GM19463 (cell line): ENCODE measurements at regions not wholly inside any gene's neighbourhood (a gene's known extent, or its start where the extent isn't known, plus 50 kb on each side); places are given as distances from the start of the nearest gene placed in this dataset.
A peak's percentile ranks its signal among the peaks of the same experiment; 100 is the strongest.

Source experiments
- ATAC-seq: cut with Tn5 transposase; IDR thresholded peaks from one replicate; pipeline ENCODE4 v1.9.1; 2021; ENCODE audit warnings: mild to moderate bottlenecking, moderate library complexity; ENCODE audit not compliant: unreplicated experiment

DNA sequence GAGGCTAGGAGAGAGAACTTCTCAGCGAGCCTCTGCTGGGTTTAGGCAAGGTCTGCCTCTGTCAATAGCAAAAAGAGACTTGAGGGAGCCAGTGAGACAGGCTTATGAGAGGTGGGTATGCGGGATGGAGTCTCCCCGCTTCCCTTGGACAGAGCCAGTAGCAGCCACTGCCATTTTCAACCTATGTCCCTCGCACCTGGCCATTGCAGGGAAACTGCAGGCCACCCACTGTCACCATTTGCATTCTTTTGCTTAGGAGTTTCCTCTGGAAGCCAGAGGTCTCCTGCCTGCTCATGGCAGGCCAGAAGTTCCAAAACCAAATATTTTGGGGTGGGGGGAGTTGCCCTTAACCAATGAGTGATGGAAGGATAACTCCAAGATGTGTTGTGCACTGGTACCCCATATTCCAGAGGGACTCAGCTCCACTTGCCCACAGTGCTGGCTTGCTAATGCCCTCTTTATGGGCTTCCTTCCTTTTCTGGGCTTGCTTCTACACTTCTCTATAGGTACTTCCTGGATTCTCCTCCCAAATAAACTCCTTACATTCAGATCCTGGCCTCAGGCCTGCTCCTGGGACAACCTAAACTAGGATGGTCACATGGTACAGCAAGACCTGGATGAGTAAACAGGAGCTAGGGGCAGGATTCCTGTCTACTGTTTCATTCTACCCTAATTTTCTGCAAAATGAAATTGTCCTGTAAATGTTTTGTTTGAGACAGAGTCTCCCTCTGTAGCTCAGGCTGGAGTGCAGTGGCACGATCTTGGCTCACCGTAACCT, 108.9 kb upstream of the PROK2 start:
- no peak for ATAC-seq

- ATAC-seq = no peak
Measured at GRCh38 chr3:71893122-71893521, 108.2 kb upstream of the PROK2 start.

DNA sequence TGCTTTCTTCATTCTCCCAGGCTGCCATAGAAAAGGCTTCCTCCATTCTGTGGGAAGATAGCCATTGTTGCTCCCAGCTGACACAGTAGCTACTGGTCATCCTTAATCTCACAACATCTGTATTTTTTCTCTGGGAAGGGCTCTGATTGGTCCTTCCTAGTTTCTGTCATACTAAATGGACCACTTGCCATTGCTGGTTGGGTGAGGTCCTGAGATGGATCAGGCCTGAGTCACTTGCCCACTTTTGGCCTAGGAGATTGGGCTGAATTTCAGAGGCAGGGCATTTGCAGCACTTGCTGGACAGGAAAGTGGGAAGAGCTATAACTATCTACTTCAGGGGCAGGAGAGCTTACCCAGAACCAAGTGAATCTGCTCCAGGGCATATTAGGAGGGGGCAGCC, 106.5 kb upstream of the PROK2 start:
- no peak for ATAC-seq

DNA sequence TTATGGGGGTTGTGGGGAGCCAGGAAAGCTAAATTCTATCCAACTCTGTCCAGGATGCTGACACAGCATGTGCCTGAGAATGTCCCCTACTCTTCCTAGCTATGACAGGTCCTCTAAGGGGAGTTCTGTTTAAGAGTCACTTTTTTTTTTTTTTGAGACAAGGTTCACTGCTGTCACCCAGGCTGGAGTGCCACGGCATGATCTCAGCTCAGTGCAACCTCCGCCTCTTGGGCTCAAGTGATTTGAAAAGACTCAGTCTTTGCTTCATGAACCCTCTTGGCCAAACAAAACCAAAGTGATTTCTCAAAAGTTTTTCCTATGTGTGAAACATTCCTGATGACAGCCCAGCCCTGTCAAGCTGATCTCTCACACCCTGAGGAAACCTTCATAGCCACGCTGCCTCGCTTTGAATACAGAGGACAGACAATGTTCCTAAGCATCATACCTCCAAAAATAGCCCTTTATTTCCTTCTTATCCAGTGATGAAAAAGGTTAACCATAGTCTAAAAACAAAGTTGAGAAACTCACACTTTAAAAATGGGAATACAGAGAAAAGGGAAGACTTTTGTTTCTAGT, 105.5 kb upstream of the PROK2 start:
- no peak for ATAC-seq

- no peak for ATAC-seq
Measured at GRCh38 chr3:71887256-71887655, 102.3 kb upstream of the PROK2 start.

DNA sequence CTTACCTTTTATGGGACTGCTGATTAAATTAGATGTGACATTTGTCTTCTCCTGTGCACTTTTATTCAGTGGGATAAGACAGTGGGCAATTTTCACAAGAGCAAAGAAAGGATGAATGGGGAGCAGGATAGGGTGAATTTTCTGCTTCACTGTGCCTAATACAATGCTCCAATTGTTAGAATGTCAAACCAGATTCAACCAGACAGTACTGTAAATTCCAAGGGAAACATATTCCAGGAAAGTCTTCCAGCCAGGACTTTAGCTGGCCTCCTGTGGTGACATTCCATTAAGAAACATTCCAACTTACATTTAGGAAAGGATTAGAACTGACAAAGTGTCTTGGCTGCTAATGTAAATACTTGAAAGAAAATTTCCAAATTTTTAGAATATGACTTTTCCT, 100.1 kb upstream of the PROK2 start:
- ATAC-seq = no peak

- no peak for ATAC-seq
Measured at GRCh38 chr3:71881732-71882131, 96.8 kb upstream of the PROK2 start.

- ATAC-seq = no peak
Measured at GRCh38 chr3:71881041-71881440, 96.1 kb upstream of the PROK2 start.

- no peak for ATAC-seq
Measured at GRCh38 chr3:71879089-71879488, 94.1 kb upstream of the PROK2 start.

DNA sequence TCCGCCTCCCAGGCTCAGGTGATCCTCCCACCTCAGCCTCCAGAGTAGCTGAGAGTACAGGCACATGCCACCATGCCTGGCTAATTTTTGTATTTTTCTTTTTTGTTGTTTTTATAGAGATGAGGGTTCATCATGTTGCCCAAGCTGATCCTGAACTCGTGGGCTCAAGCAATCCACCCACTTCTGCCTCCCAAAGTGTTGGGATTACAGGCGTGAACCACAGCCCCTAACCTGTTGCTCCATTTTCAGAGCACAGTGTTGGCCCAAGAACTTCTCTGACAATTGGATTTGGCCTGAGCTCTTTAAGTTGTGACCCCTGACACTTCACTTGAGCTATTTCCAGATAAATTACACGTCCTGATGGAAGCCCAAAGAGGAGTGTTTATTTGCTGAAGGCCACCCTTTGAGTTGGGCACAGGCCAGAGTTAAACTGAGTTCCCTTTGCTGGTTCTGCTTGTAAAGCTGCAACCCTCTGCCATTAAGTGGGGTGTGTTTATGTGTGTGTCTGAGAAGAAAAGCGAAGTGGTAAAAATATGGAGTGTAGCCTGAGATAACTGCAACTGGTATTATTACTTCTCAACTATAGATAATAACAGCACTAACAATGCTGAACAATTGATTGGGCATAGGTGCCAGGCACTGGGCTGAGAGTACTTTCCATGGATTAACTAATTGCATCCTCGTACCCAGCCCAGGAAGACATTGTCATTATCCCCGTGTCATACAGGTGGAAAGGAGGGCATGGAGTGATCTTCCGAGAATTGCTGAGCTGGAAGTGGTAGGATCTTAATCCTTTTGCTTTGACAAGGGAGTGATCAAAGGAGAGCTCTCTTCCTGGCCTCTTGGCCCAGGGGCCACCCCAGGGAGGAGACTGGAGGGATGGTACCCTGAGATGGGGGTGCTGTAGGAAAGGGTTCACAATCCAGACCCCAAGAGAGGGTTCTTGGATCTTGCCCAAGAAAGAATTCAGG, 91.5 kb upstream of the PROK2 start:
- no peak for ATAC-seq

- ATAC-seq = peak; percentile 93
Measured at GRCh38 chr3:71875461-71875947, 90.6 kb upstream of the PROK2 start.

GRCh38 chr3:71874618-71875017, 89.7 kb upstream of the PROK2 start:
- no peak for ATAC-seq

GRCh38 chr3:71873093-71873611, 88.2 kb upstream of the PROK2 start:
- no peak for ATAC-seq

- no peak for ATAC-seq
Measured at GRCh38 chr3:71872256-71872655, 87.3 kb upstream of the PROK2 start.

GRCh38 chr3:71870966-71871512, 86.1 kb upstream of the PROK2 start:
- no peak for ATAC-seq

DNA sequence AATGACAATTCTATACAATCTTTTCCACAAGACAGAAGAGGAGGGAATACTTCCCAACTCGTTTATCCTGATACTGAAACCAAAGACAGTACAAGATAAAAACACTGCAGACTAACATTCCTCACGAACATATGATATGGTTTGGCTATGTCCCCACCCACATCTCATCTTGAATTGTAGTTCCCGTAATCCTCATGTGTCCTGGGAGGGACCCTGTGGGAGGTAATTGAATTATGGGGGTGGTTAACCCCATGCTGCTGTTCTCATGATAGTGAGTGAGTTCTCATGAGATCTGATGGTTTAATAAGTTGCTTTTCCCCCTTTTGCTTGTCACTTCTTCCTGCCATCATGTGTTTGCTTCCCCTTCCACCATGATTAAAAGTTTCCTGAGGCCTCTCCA, 83.9 kb upstream of the PROK2 start:
- ATAC-seq = no peak

DNA sequence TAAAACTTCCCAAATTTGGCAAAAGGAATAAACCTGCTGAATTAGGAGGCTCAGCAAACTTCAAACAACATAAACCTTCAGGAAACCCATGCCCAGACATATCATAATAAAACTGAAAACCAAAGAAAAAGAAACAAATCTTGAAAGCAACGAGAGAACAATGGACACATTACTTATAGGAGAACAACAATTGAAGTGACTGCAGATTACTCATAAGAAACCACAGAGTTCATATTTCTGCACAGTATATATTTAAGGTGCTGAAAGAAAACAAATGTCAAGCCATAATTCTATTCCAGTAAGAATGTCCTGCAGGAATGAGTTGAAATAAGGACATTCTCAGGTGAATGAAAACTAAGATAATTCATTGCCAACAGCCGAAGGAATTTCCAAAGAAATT, 80.8 kb upstream of the PROK2 start:
- no peak for ATAC-seq

GRCh38 chr3:71863563-71864190, 78.7 kb upstream of the PROK2 start:
- ATAC-seq = no peak

- no peak for ATAC-seq
Measured at GRCh38 chr3:71862371-71863140, 77.6 kb upstream of the PROK2 start.

DNA sequence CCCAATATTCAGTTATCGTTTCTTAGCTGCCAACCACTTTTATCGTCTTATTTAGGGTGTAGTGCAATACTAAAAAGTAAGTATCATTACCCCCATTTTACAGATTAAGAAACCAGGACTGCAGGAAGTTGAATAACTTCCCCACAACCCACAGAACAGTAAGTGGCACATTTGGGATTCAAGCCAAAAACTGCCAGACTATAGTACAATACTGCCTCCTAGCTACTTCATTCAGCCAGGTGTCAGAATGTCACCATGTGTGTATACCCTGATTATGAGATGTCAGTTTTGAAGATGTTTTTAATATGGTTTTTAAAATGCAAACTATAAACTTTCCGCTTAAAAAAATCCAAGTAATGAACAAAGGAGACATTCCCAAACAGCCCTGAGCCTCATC, 74.2 kb upstream of the PROK2 start:
- no peak for ATAC-seq
